ENCODE measurements at regions not wholly inside any gene's neighbourhood (a gene's known extent, or its start where the extent isn't known, plus 50 kb on each side); places are given as distances from the start of the nearest gene placed in this dataset.

GRCh38 chr2:126568734-126569133 is 87.2 kb upstream of the GYPC start:
- TF ChIP-seq FOXP4 (CRISPR knock-in tag; IDR thresholded peaks at IDR 0.05) = no peak
- TF ChIP-seq CTCF (IDR thresholded peaks at IDR 0.05) = no peak
- TF ChIP-seq CREM (CRISPR knock-in tag; IDR thresholded peaks at IDR 0.05) = no peak
- no peak for TF ChIP-seq JUN (CRISPR knock-in tag; IDR thresholded peaks at IDR 0.05)
- TF ChIP-seq ATF6 (CRISPR knock-in tag; IDR thresholded peaks at IDR 0.05) = no peak
- no peak for TF ChIP-seq MAX (CRISPR knock-in tag; IDR thresholded peaks at IDR 0.05)
- no peak for TF ChIP-seq TEAD4 (CRISPR knock-in tag; IDR thresholded peaks at IDR 0.05)

Measured in WTC11 (cell line).